ENCODE measurements at regions not wholly inside any gene's neighbourhood (a gene's known extent, or its start where the extent isn't known, plus 50 kb on each side); places are given as distances from the start of the nearest gene placed in this dataset.

GRCh38 chr4:153084224-153084979 is 119.8 kb upstream of the TRIM2 start:
- Histone ChIP-seq H3K36me3 (ENCODE audit: control insufficient read depth in 4 of 4, insufficient read depth in 3 of 4, low read depth in 1 of 4, low read length in 3 of 4) (no peaks in the 10 kb centered on the region), H3K27ac (ENCODE audit: low read depth in 1 of 2, low read length in 2 of 2) (no peak overlapping the region), H3K27me3 (ENCODE audit: control insufficient read depth in 4 of 4, insufficient read depth in 4 of 4, low read length in 3 of 4) (no peaks in the 10 kb centered on the region), H3K9me3 (ENCODE audit: control insufficient read depth in 4 of 4, low read length in 3 of 4) (no peaks in the 10 kb centered on the region), H3K4me1 (ENCODE audit: control insufficient read depth in 4 of 4, insufficient read depth in 4 of 4, low read length in 3 of 4) (peaks cover 0 to 5% (median 0%) of the 10 kb centered on the region in 4 donors), H3K9ac (ENCODE audit: low read depth in 1 of 2, low read length in 2 of 2) (no peak overlapping the region), H3K4me3 (ENCODE audit: low read depth in 1 of 3, low read length in 3 of 3) (no peak overlapping the region)
- no peak for TF ChIP-seq ATF3 (IDR thresholded peaks at IDR 0.05)
- no peak for TF ChIP-seq FOXA1 (IDR thresholded peaks at IDR 0.05)
- 82% methylated on average over 15 of the region's 15 CpGs for WGBS
- DNase-seq (ENCODE audit: low spot score) = no peak

- Histone ChIP-seq H3K27ac (ENCODE audit: low read depth in 1 of 2, low read length in 2 of 2) (no peak overlapping the region), H3K9me3 (ENCODE audit: control insufficient read depth in 4 of 4, low read length in 3 of 4) (no peaks in the 10 kb centered on the region), H3K27me3 (ENCODE audit: control insufficient read depth in 4 of 4, insufficient read depth in 4 of 4, low read length in 3 of 4) (no peaks in the 10 kb centered on the region), H3K4me3 (ENCODE audit: low read depth in 1 of 3, low read length in 3 of 3) (no peak overlapping the region), H3K9ac (ENCODE audit: low read depth in 1 of 2, low read length in 2 of 2) (no peak overlapping the region), H3K4me1 (ENCODE audit: control insufficient read depth in 4 of 4, insufficient read depth in 4 of 4, low read length in 3 of 4) (peaks cover 0 to 5% (median 0%) of the 10 kb centered on the region in 4 donors), H3K36me3 (ENCODE audit: control insufficient read depth in 4 of 4, insufficient read depth in 3 of 4, low read depth in 1 of 4, low read length in 3 of 4) (no peaks in the 10 kb centered on the region)
- WGBS = 6% methylated on average over 11 of the region's 11 CpGs
- DNase-seq (ENCODE audit: low spot score) = peak; percentile 89
- no peak for TF ChIP-seq YY1 (IDR thresholded peaks at IDR 0.05)
- TF ChIP-seq NR2F2 (IDR thresholded peaks at IDR 0.05) = no peak
- TF ChIP-seq REST (IDR thresholded peaks at IDR 0.05) = no peak
- TF ChIP-seq FOXA1 (IDR thresholded peaks at IDR 0.05) = no peak
- no peak for TF ChIP-seq JUND (IDR thresholded peaks at IDR 0.05)
- no peak for TF ChIP-seq MAX (IDR thresholded peaks at IDR 0.05)
- TF ChIP-seq CTCF (IDR thresholded peaks at IDR 0.05; ENCODE audit: low read depth, low read length, missing input control) = peak; percentile 90
- peak; percentile 79 to 87 for TF ChIP-seq RAD21 (IDR thresholded peaks at IDR 0.05)
Measured at GRCh38 chr4:153084980-153085630, 119.1 kb upstream of the TRIM2 start.

- Histone ChIP-seq H3K27me3 (ENCODE audit: control insufficient read depth in 4 of 4, insufficient read depth in 4 of 4, low read length in 3 of 4) (no peaks in the 10 kb centered on the region), H3K36me3 (ENCODE audit: control insufficient read depth in 4 of 4, insufficient read depth in 3 of 4, low read depth in 1 of 4, low read length in 3 of 4) (no peaks in the 10 kb centered on the region), H3K27ac (ENCODE audit: low read depth in 1 of 2, low read length in 2 of 2) (no peak overlapping the region), H3K4me3 (ENCODE audit: low read depth in 1 of 3, low read length in 3 of 3) (no peak overlapping the region), H3K9me3 (ENCODE audit: control insufficient read depth in 4 of 4, low read length in 3 of 4) (no peaks in the 10 kb centered on the region), H3K4me1 (ENCODE audit: control insufficient read depth in 4 of 4, insufficient read depth in 4 of 4, low read length in 3 of 4) (peaks cover 0 to 5% (median 0%) of the 10 kb centered on the region in 4 donors), H3K9ac (ENCODE audit: low read depth in 1 of 2, low read length in 2 of 2) (no peak overlapping the region)
- no peak for DNase-seq (ENCODE audit: low spot score)
- WGBS = 87% methylated on average over 7 of the region's 7 CpGs
- no peak for TF ChIP-seq ZBTB33 (IDR thresholded peaks at IDR 0.05)
- no peak for TF ChIP-seq REST (IDR thresholded peaks at IDR 0.05)
- no peak for TF ChIP-seq YY1 (IDR thresholded peaks at IDR 0.05)
- TF ChIP-seq ATF3 (IDR thresholded peaks at IDR 0.05) = no peak
Measured at GRCh38 chr4:153087671-153088194, 116.5 kb upstream of the TRIM2 start.
